ENCODE measurements at regions not wholly inside any gene's neighbourhood (a gene's known extent, or its start where the extent isn't known, plus 50 kb on each side); places are given as distances from the start of the nearest gene placed in this dataset.

- no peaks in the 10 kb centered on the region for H3K4me1 Mint-ChIP-seq (ENCODE audit: low read depth)
- H3K36me3 Mint-ChIP-seq (ENCODE audit: low read depth), result no peaks in the 10 kb centered on the region
- H3K27ac Mint-ChIP-seq, result no peak overlapping the region
- DNase-seq (ENCODE audit: low spot score), result no peak
- no peaks in the 10 kb centered on the region for H3K27me3 Mint-ChIP-seq (ENCODE audit: low read depth)
- no peak overlapping the region for H3K4me3 Mint-ChIP-seq (ENCODE audit: low read depth)
- intact Hi-C loops (cut with micrococcal nuclease), result no loop called here
- H3K9me3 Mint-ChIP-seq, result peaks cover 11% of the 10 kb centered on the region
Observed at GRCh38 chr2:163541943-163542342, 193.9 kb downstream of the FIGN start.

- Mint-ChIP-seq H3K27me3 (ENCODE audit: low read depth) (no peaks in the 10 kb centered on the region), H3K4me3 (ENCODE audit: low read depth) (no peak overlapping the region), H3K4me1 (ENCODE audit: low read depth) (no peaks in the 10 kb centered on the region), H3K27ac (no peak overlapping the region), H3K36me3 (ENCODE audit: low read depth) (no peaks in the 10 kb centered on the region), H3K9me3 (peaks cover 11% of the 10 kb centered on the region)
- DNase-seq (ENCODE audit: low spot score), result no peak
- intact Hi-C loops (cut with micrococcal nuclease), result no loop called here
Observed at GRCh38 chr2:163541495-163541894, 194.3 kb downstream of the FIGN start.

- no peaks in the 10 kb centered on the region for H3K4me1 Mint-ChIP-seq (ENCODE audit: low read depth)
- H3K36me3 Mint-ChIP-seq (ENCODE audit: low read depth), result no peaks in the 10 kb centered on the region
- H3K27me3 Mint-ChIP-seq (ENCODE audit: low read depth), result no peaks in the 10 kb centered on the region
- no peak overlapping the region for H3K27ac Mint-ChIP-seq
- no peak for DNase-seq (ENCODE audit: low spot score)
- H3K4me3 Mint-ChIP-seq (ENCODE audit: low read depth), result no peak overlapping the region
- H3K9me3 Mint-ChIP-seq, result peaks cover 12% of the 10 kb centered on the region
- intact Hi-C loops (cut with micrococcal nuclease), result no loop called here
Observed at GRCh38 chr2:163528640-163529217, 207.1 kb downstream of the FIGN start.

GRCh38 chr2:163527381-163527780, 208.4 kb downstream of the FIGN start:
- intact Hi-C loops (cut with micrococcal nuclease), result no loop called here
- Mint-ChIP-seq H3K27me3 (ENCODE audit: low read depth) (no peaks in the 10 kb centered on the region), H3K4me1 (ENCODE audit: low read depth) (no peaks in the 10 kb centered on the region), H3K4me3 (ENCODE audit: low read depth) (no peak overlapping the region), H3K27ac (no peak overlapping the region), H3K36me3 (ENCODE audit: low read depth) (no peaks in the 10 kb centered on the region), H3K9me3 (peaks cover 24% of the 10 kb centered on the region)
- no peak for DNase-seq (ENCODE audit: low spot score)

GRCh38 chr2:163518762-163519161, 217.0 kb downstream of the FIGN start:
- H3K27ac Mint-ChIP-seq, result no peak overlapping the region
- no peaks in the 10 kb centered on the region for H3K36me3 Mint-ChIP-seq (ENCODE audit: low read depth)
- DNase-seq (ENCODE audit: low spot score), result no peak
- intact Hi-C loops (cut with micrococcal nuclease), result no loop called here
- H3K9me3 Mint-ChIP-seq, result peaks cover 17% of the 10 kb centered on the region
- H3K4me3 Mint-ChIP-seq (ENCODE audit: low read depth), result no peak overlapping the region
- H3K4me1 Mint-ChIP-seq (ENCODE audit: low read depth), result no peaks in the 10 kb centered on the region
- H3K27me3 Mint-ChIP-seq (ENCODE audit: low read depth), result no peaks in the 10 kb centered on the region

- H3K27ac Mint-ChIP-seq, result no peak overlapping the region
- H3K4me1 Mint-ChIP-seq (ENCODE audit: low read depth), result no peaks in the 10 kb centered on the region
- peaks cover 3% of the 10 kb centered on the region for H3K9me3 Mint-ChIP-seq
- H3K4me3 Mint-ChIP-seq (ENCODE audit: low read depth), result no peak overlapping the region
- H3K27me3 Mint-ChIP-seq (ENCODE audit: low read depth), result no peaks in the 10 kb centered on the region
- intact Hi-C loops (cut with micrococcal nuclease), result no loop called here
- no peaks in the 10 kb centered on the region for H3K36me3 Mint-ChIP-seq (ENCODE audit: low read depth)
- DNase-seq (ENCODE audit: low spot score), result no peak
Observed at GRCh38 chr2:163515836-163516235, 220.0 kb downstream of the FIGN start.

- H3K27me3 Mint-ChIP-seq (ENCODE audit: low read depth), result no peaks in the 10 kb centered on the region
- no peaks in the 10 kb centered on the region for H3K4me1 Mint-ChIP-seq (ENCODE audit: low read depth)
- no peak overlapping the region for H3K27ac Mint-ChIP-seq
- H3K36me3 Mint-ChIP-seq (ENCODE audit: low read depth), result no peaks in the 10 kb centered on the region
- no peak for DNase-seq (ENCODE audit: low spot score)
- H3K4me3 Mint-ChIP-seq (ENCODE audit: low read depth), result no peak overlapping the region
- H3K9me3 Mint-ChIP-seq, result peaks cover 15% of the 10 kb centered on the region
- intact Hi-C loops (cut with micrococcal nuclease), result no loop called here
Observed at GRCh38 chr2:163505281-163505680, 230.5 kb downstream of the FIGN start.

GRCh38 chr2:163493359-163494298, 242.2 kb downstream of the FIGN start:
- DNase-seq (ENCODE audit: low spot score), result no peak
- H3K36me3 Mint-ChIP-seq (ENCODE audit: low read depth), result no peaks in the 10 kb centered on the region
- no peaks in the 10 kb centered on the region for H3K9me3 Mint-ChIP-seq
- H3K27ac Mint-ChIP-seq, result no peak overlapping the region
- H3K4me1 Mint-ChIP-seq (ENCODE audit: low read depth), result no peaks in the 10 kb centered on the region
- H3K27me3 Mint-ChIP-seq (ENCODE audit: low read depth), result no peaks in the 10 kb centered on the region
- intact Hi-C loops (cut with micrococcal nuclease), result no loop called here
- no peak overlapping the region for H3K4me3 Mint-ChIP-seq (ENCODE audit: low read depth)

- intact Hi-C loops (cut with micrococcal nuclease), result no loop called here
- Mint-ChIP-seq H3K9me3 (no peaks in the 10 kb centered on the region), H3K4me1 (ENCODE audit: low read depth) (no peaks in the 10 kb centered on the region), H3K27me3 (ENCODE audit: low read depth) (no peaks in the 10 kb centered on the region), H3K4me3 (ENCODE audit: low read depth) (no peak overlapping the region), H3K36me3 (ENCODE audit: low read depth) (no peaks in the 10 kb centered on the region), H3K27ac (no peak overlapping the region)
- no peak for DNase-seq (ENCODE audit: low spot score)
Observed at GRCh38 chr2:163491850-163492249, 244.0 kb downstream of the FIGN start.

- H3K36me3 Mint-ChIP-seq (ENCODE audit: low read depth), result no peaks in the 10 kb centered on the region
- H3K4me1 Mint-ChIP-seq (ENCODE audit: low read depth), result no peaks in the 10 kb centered on the region
- H3K9me3 Mint-ChIP-seq, result no peaks in the 10 kb centered on the region
- H3K4me3 Mint-ChIP-seq (ENCODE audit: low read depth), result no peak overlapping the region
- intact Hi-C loops (cut with micrococcal nuclease), result no loop called here
- H3K27ac Mint-ChIP-seq, result no peak overlapping the region
- no peak for DNase-seq (ENCODE audit: low spot score)
- H3K27me3 Mint-ChIP-seq (ENCODE audit: low read depth), result no peaks in the 10 kb centered on the region
Observed at GRCh38 chr2:163490281-163490680, 245.5 kb downstream of the FIGN start.

- no peaks in the 10 kb centered on the region for H3K4me1 Mint-ChIP-seq (ENCODE audit: low read depth)
- peaks cover 4% of the 10 kb centered on the region for H3K9me3 Mint-ChIP-seq
- H3K4me3 Mint-ChIP-seq (ENCODE audit: low read depth), result no peak overlapping the region
- no peaks in the 10 kb centered on the region for H3K36me3 Mint-ChIP-seq (ENCODE audit: low read depth)
- H3K27me3 Mint-ChIP-seq (ENCODE audit: low read depth), result no peaks in the 10 kb centered on the region
- no peak for DNase-seq (ENCODE audit: low spot score)
- intact Hi-C loops (cut with micrococcal nuclease), result no loop called here
- H3K27ac Mint-ChIP-seq, result no peak overlapping the region
Observed at GRCh38 chr2:163481515-163481914, 254.3 kb downstream of the FIGN start.

- Mint-ChIP-seq H3K4me1 (ENCODE audit: low read depth) (no peaks in the 10 kb centered on the region), H3K9me3 (peaks cover 4% of the 10 kb centered on the region), H3K4me3 (ENCODE audit: low read depth) (no peak overlapping the region), H3K27ac (no peak overlapping the region), H3K36me3 (ENCODE audit: low read depth) (no peaks in the 10 kb centered on the region), H3K27me3 (ENCODE audit: low read depth) (no peaks in the 10 kb centered on the region)
- intact Hi-C loops (cut with micrococcal nuclease), result no loop called here
- DNase-seq (ENCODE audit: low spot score), result no peak
Observed at GRCh38 chr2:163479599-163479998, 256.2 kb downstream of the FIGN start.

- no peaks in the 10 kb centered on the region for H3K27me3 Mint-ChIP-seq (ENCODE audit: low read depth)
- H3K9me3 Mint-ChIP-seq, result peaks cover 4% of the 10 kb centered on the region
- no peak overlapping the region for H3K4me3 Mint-ChIP-seq (ENCODE audit: low read depth)
- no peaks in the 10 kb centered on the region for H3K4me1 Mint-ChIP-seq (ENCODE audit: low read depth)
- no peak overlapping the region for H3K27ac Mint-ChIP-seq
- no peak for DNase-seq (ENCODE audit: low spot score)
- intact Hi-C loops (cut with micrococcal nuclease), result no loop called here
- H3K36me3 Mint-ChIP-seq (ENCODE audit: low read depth), result no peaks in the 10 kb centered on the region
Observed at GRCh38 chr2:163475815-163476214, 260.0 kb downstream of the FIGN start.

Data from activated T-helper 2 cell treated with anti-CD3 and anti-CD28 coated beads, Interferon-gamma antibody, Interleukin-2, Interleukin-4, amounts not matched to agents 10 μg/mL and 5 μg/mL and 100 μg/mL, durations not matched to agents 14 hours and 24 hours and 36 hours (primary cell).